ENCODE measurements at regions not wholly inside any gene's neighbourhood (a gene's known extent, or its start where the extent isn't known, plus 50 kb on each side); places are given as distances from the start of the nearest gene placed in this dataset.
"Not testable (repeated sequence)": the region's sequence is repeated elsewhere in the genome, so short reads cannot be mapped to it uniquely, and the experiment has no call there.

DNA sequence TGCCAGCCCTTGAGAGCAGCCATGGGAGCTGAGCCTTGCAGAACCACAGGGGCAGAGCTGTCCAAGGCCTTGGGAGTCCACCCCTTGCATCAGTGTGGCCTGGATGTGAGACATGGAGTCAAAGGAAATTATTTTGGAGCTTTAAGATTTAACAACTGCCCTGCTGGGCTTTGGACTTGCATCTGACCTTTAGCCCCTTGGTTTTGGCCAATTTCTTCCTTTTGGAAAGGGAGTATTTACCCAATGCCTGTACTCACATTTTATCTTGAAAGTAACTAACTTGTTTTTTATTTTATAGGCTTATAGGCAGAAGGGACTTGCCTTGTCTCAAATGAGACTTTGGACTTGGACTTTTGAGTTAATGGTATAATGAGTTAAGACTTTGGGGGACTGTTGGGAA is 92.7 kb downstream of the EHF start:
- TF ChIP-seq, protein P1, sequence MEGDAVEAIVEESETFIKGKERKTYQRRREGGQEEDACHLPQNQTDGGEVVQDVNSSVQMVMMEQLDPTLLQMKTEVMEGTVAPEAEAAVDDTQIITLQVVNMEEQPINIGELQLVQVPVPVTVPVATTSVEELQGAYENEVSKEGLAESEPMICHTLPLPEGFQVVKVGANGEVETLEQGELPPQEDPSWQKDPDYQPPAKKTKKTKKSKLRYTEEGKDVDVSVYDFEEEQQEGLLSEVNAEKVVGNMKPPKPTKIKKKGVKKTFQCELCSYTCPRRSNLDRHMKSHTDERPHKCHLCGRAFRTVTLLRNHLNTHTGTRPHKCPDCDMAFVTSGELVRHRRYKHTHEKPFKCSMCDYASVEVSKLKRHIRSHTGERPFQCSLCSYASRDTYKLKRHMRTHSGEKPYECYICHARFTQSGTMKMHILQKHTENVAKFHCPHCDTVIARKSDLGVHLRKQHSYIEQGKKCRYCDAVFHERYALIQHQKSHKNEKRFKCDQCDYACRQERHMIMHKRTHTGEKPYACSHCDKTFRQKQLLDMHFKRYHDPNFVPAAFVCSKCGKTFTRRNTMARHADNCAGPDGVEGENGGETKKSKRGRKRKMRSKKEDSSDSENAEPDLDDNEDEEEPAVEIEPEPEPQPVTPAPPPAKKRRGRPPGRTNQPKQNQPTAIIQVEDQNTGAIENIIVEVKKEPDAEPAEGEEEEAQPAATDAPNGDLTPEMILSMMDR (IDR thresholded peaks at IDR 0.05) = not testable (repeated sequence)
- not testable (repeated sequence) for TF ChIP-seq EZH2 (IDR thresholded peaks at IDR 0.05; ENCODE audit: borderline replicate concordance, insufficient read depth, low read depth, low read length, poor library complexity, severe bottlenecking)
